GM18511 (cell line): ENCODE measurements at regions not wholly inside any gene's neighbourhood (a gene's known extent, or its start where the extent isn't known, plus 50 kb on each side); places are given as distances from the start of the nearest gene placed in this dataset.

Experiments used
- ATAC-seq: cut with Tn5 transposase; IDR thresholded peaks from one replicate; pipeline ENCODE4 v1.9.1; 2021; ENCODE audit warnings: mild to moderate bottlenecking, moderate library complexity; ENCODE audit not compliant: unreplicated experiment

GRCh38 chr4:14580061-14580460, 422.2 kb upstream of the CPEB2 start:
- no peak for ATAC-seq

DNA sequence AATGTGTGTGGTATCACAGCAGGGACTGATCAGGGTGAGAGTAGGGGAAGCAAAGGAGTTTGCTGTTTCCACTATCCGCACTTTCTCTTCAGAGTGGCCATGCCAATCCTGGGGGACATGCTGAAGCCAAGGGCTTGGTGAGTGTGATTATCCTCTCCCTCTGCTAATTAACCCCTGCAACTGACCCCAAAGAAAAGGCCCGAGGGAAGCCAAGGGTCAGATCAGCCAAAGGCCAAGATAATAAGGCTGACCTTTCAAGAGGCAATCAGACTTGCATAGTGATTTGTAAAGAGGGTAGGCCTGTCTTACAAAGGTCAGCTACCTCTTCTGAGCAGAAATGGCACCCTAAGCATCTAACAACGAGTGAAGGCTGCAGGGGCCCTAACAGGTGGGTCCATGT, 420.5 kb upstream of the CPEB2 start:
- no peak for ATAC-seq

DNA sequence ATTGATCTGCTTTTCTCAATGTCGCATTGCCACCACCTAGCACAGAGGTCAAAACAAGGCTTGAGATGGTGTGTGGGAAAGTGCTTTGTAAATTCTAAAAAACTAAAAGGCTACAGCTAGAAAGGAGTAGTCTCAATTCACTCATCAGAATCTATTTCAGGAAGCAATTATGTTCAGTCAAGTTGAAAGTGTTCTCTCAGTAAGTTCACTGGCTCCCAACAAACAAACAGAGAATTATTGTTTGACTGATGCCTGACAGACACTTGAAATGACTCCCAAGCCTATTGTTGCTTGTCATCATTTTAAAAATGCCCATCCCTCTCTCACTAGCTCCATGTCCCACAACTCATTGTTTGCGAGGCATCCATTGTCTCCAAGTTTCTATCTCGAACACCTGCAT, 419.6 kb upstream of the CPEB2 start:
- ATAC-seq = no peak

DNA sequence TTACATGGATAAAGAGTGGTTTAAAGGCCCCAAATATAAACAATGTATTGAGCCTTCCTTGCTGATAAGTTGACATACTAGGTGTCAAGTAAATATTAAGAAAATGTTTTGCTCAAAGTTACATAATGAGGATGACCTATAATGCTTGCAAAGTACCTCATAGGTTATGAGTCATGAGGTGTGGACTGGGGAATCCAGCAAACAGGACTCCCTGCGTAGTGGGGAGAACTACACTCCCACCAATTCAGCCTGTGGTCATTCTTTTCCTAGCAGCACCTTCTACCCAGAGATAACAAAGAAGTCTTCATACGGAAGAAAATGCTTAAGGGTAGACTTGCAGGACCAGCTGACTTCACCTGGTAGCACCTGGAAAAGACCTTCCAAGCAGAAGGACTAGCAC, 418.9 kb upstream of the CPEB2 start:
- ATAC-seq = no peak

DNA sequence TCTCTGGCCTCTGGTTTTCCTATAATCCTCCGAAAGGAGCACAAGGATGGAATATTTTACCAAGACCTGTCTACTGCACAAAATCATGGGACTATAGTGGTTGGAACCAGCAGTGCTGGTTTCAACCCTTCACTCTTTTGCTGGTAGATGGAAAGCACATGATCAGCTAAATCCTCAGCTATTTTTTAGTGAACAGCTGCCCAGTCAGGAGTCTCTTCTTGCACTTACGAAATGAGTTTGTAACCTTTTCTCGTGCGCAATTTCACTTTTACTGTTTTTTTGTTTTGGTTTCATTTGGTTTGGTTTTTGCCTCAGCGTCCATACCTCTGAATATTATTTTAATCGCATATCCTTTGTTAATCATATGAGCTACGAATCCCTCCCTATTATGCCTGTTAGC, 418.5 kb upstream of the CPEB2 start:
- no peak for ATAC-seq

GRCh38 chr4:14592950-14593349, 409.3 kb upstream of the CPEB2 start:
- no peak for ATAC-seq

- no peak for ATAC-seq
These were observed 406.3 kb upstream of the CPEB2 start for GRCh38 chr4:14596028-14596427.

- ATAC-seq = no peak
These were observed 405.8 kb upstream of the CPEB2 start for GRCh38 chr4:14596437-14596836.

DNA sequence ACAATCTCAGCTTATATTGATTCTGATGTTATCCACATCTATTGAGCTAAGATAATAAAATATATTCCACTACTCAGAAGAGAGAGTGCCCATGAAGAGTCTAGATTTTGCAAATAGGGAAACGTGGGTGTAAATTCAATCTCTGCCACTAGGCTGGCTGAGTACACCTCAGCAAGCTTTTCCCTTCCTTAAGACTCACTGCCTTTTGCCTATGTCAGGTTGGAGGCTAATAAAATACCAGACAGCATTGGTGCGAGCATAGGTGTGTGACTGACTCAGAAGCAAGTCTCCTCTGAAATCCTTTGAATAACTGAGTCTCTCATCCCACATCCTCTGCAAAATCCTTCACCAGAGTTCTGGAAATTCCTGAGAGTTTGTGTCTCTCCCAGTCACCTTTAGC, 405.4 kb upstream of the CPEB2 start:
- no peak for ATAC-seq

- no peak for ATAC-seq
These were observed 400.1 kb upstream of the CPEB2 start for GRCh38 chr4:14602206-14602605.

GRCh38 chr4:14607001-14607400, 395.3 kb upstream of the CPEB2 start:
- ATAC-seq = no peak

- ATAC-seq = no peak
These were observed 394.7 kb upstream of the CPEB2 start for GRCh38 chr4:14607578-14607977.

DNA sequence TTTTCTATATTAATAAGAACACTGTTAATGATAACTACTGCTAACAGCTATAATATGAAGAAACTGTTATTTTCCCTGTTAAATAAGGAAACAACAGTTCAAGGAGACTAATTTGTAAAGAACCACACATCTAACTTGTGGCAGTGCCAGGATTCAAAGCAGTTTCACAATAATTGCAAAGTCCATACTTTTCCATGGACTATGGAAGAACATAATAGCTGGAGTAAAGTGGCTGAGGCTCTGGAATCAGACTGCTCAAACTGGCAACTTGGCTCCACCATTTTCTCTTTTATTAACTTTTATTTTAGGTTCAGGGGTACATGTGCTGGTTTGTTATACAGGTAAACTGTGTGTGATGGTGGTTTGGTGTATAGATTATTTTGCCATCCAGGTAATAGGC, 393.7 kb upstream of the CPEB2 start:
- no peak for ATAC-seq

DNA sequence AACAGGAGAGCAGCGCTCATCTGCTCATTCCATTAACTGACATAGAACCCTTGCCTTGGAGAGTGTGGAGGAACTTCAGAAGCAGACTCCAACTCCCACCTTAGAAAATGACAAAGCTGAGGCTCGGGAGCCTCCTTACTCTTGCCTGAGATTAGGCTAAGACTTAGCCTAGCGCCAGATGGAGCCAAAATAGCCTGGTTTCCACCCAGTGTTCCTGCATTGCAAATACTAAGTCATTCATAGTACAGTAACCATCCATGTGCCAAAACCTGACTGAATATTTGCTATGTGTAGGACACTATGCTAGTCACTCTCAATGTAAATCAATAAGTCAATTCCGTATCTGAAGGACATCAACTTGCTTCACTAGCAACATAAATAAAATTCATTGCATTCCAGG, 387.4 kb upstream of the CPEB2 start:
- no peak for ATAC-seq

DNA sequence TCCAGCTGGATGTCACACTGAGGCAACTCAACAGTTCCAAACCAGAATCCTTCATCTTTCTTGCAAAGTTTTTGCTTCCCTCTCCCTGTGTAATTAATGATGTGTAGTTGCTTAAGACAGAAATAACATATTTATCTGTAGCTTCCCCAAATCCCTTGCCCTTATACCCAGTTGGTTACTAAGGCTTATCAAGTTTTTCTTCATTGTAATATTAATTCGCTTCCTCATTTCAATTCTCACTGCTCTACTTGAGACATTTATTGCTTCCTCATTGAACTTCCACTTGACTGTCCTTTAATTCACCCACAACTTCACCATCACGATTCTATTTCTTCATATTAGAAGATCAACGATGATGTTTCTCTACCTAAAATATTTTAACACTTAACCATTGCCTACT, 386.6 kb upstream of the CPEB2 start:
- ATAC-seq = no peak

GRCh38 chr4:14620567-14621141, 381.6 kb upstream of the CPEB2 start:
- no peak for ATAC-seq

DNA sequence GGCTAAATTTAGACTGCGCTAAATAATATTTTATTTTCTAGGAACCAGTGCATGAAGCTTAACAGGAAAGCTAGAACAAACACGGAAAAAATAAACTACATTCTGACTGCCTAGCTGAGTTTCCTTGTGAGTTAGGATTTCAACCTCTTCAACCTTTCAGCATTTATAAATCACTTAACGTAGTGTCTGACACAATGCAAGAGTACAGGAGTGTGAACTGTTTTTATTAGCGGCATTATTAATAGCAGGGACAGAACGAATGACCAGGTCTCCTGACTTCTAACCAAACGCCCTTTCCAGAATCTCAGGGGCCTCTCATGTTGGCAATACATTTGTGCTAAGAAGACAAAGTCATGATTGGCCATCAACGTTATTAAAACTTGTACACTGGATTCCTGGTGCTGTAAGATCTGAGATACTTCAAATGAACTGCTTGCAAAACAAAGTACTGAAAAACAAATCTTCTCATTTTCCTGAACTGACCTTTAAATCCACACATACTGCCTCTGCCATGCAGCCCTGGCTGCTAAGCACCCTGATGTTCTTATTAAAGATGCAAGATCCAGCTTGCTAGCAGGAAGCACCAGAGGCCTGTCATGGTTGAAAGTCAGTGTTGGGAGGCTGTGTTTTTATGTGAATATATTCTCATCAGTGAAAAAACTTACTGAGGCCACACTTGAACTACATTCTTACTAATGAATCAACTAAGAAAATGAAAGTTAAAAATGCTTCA, 380.4 kb upstream of the CPEB2 start:
- ATAC-seq = no peak

GRCh38 chr4:14627038-14627437, 375.2 kb upstream of the CPEB2 start:
- ATAC-seq = no peak

DNA sequence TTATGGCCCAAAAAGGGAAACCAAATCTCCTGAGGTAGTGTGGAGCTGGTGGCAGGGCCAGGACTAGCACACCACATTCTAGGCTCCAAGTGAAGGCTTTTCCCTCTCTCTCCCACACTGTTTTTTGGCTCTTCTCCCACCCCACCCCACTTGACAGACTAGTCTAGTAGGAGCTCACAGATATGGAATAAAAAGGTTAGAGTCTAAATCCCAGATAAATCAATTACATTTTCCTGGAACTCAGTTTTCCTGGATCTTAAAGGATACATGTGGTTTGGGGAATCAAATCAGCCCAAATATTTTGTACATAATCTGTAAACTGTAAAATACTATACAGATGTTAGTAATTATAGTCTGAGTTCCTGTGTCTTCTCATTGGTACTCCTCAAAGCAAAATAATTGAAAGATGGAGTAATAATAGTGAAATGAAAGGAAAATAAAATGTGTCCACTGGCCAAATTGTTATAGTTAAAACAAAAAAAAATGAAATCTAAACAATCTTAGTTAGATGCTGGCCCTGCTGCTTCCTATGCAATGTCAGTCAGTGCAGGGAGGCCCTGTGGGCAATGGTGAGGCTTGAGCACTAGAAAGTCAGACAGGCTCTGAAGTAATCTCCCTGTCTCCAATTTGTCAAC, 370.4 kb upstream of the CPEB2 start:
- ATAC-seq = no peak

DNA sequence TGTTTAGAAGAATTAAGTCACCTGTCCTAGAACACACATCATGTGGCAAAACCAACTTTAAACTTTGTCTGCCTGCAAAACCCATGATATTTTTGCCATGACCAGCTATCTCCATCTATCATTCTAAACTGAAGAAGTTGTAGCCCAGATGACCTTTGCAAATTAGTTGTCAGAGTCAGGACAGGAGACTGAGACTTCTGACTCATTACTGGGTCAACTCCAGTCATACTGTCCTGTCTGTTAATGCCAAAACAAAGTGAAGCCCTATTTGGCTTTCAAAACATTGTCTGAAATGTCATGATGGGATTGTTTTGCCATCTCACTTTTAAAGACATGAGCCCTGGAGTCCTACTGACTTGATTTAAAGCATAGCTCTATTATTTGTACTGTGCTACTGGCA, 365.7 kb upstream of the CPEB2 start:
- no peak for ATAC-seq

GRCh38 chr4:14640476-14640875, 361.8 kb upstream of the CPEB2 start:
- no peak for ATAC-seq

GRCh38 chr4:14641871-14642270, 360.4 kb upstream of the CPEB2 start:
- ATAC-seq = no peak
